ENCODE measurements at regions not wholly inside any gene's neighbourhood (a gene's known extent, or its start where the extent isn't known, plus 50 kb on each side); places are given as distances from the start of the nearest gene placed in this dataset.
"Not testable (repeated sequence)": the region's sequence is repeated elsewhere in the genome, so short reads cannot be mapped to it uniquely, and the experiment has no call there.

- intact Hi-C loops (cut with micrococcal nuclease): no loop called here
- no peak for ATAC-seq
- peaks cover 3% of the 10 kb centered on the region for H3K27me3 Mint-ChIP-seq
- no peak overlapping the region for H3K27ac Mint-ChIP-seq
- H3K4me3 Mint-ChIP-seq: no peak overlapping the region
- ChIA-PET CTCF (interaction anchor here (1.0 kb wide), 2 partner anchors 31 to 103 kb away, joined by 3 read pairs; no protein-coding TSS in a partner anchor), POLR2A (no interaction called here)
- no peak for DNase-seq
- H3K36me3 Mint-ChIP-seq (ENCODE audit: low read depth): peaks cover 2% of the 10 kb centered on the region
- TF ChIP-seq, protein P1, sequence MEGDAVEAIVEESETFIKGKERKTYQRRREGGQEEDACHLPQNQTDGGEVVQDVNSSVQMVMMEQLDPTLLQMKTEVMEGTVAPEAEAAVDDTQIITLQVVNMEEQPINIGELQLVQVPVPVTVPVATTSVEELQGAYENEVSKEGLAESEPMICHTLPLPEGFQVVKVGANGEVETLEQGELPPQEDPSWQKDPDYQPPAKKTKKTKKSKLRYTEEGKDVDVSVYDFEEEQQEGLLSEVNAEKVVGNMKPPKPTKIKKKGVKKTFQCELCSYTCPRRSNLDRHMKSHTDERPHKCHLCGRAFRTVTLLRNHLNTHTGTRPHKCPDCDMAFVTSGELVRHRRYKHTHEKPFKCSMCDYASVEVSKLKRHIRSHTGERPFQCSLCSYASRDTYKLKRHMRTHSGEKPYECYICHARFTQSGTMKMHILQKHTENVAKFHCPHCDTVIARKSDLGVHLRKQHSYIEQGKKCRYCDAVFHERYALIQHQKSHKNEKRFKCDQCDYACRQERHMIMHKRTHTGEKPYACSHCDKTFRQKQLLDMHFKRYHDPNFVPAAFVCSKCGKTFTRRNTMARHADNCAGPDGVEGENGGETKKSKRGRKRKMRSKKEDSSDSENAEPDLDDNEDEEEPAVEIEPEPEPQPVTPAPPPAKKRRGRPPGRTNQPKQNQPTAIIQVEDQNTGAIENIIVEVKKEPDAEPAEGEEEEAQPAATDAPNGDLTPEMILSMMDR (IDR thresholded peaks at IDR 0.05): no peak
- H3K9me3 Mint-ChIP-seq: peaks cover 15% of the 10 kb centered on the region
- peaks cover 4% of the 10 kb centered on the region for H3K4me1 Mint-ChIP-seq (ENCODE audit: low read depth)
Observed at GRCh38 chr4:3377557-3377956, 64.2 kb upstream of the HGFAC start.

DNA sequence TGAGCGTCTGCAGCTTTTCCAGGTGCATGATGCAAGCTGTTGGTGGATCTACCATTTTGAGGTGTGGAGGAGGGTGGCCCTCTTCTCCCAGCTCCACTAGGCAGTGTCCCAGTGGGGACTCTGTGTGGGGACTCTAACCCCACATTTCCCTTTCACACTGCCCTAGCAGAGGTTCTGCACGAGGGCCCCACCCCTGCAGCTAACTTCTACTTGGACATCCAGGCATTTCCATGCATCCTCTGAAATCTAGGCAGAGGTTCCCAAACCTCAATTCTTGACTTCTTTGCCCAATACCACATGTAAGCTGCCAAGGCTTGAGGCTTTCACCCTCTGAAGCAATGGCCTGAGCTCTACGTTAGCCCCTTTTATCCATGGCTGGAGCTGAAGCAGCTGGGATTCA is 61.4 kb upstream of the HGFAC start:
- H3K4me1 Mint-ChIP-seq (ENCODE audit: low read depth); H3K4me3 Mint-ChIP-seq; CTCF ChIA-PET; H3K27me3 Mint-ChIP-seq; H3K36me3 Mint-ChIP-seq (ENCODE audit: low read depth); intact Hi-C loops (cut with micrococcal nuclease); ATAC-seq; H3K27ac Mint-ChIP-seq; DNase-seq; POLR2A ChIA-PET: not testable (repeated sequence)
- peaks cover 15% of the 10 kb centered on the region for H3K9me3 Mint-ChIP-seq

DNA sequence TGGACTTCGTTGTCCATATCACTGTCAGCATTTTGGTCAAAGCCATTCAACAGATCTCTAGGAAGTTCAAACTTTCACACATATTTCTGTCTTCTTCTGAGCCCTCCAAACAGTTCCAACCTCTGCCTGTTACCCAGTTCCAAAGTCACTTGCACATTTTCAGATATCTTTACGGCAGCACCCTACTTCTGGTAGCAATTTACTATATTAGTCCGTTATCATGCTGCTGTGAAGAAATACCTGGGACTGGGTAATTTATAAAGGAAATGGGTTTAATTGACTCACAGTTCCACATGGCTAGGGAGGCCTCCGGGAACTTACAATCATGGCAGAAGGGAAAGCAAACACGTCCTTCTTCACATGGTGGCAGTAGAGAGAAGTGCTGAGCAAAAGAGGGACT is 60.6 kb upstream of the HGFAC start:
- H3K36me3 Mint-ChIP-seq (ENCODE audit: low read depth); DNase-seq; H3K4me3 Mint-ChIP-seq; POLR2A ChIA-PET; intact Hi-C loops (cut with micrococcal nuclease); H3K27ac Mint-ChIP-seq; H3K4me1 Mint-ChIP-seq (ENCODE audit: low read depth); ATAC-seq; CTCF ChIA-PET; H3K27me3 Mint-ChIP-seq: not testable (repeated sequence)
- peaks cover 15% of the 10 kb centered on the region for H3K9me3 Mint-ChIP-seq

DNA sequence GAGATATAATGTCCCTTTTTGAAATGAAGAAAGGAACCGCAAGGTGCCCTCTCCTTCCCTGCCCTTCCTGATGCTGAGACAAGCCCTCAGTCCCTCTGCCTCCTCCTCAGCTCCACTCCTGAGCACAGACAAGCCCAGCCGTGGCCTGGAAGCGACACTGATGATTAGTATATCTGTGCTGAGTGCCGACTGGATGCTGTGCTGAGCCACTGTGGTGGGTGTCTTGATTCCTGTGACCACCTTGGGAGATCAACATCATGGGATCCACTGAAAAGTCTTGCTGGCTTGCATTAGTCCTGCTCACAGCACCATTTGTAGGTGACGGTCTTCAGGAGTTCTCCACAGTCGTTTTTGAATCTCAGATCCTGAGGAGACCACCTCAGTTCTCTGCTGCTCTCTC is 59.5 kb upstream of the HGFAC start:
- Mint-ChIP-seq H3K4me3 (no peak overlapping the region), H3K36me3 (ENCODE audit: low read depth) (peaks cover 2% of the 10 kb centered on the region), H3K27me3 (no peaks in the 10 kb centered on the region), H3K9me3 (peaks cover 15% of the 10 kb centered on the region), H3K4me1 (ENCODE audit: low read depth) (no peaks in the 10 kb centered on the region), H3K27ac (no peak overlapping the region)
- no peak for DNase-seq
- CTCF ChIA-PET: no interaction called here
- intact Hi-C loops (cut with micrococcal nuclease): no loop called here
- TF ChIP-seq, protein P1 (IDR thresholded peaks at IDR 0.05): no peak
- no peak for ATAC-seq
- POLR2A ChIA-PET: interaction anchor here (0.6 kb wide), 1 partner anchor 12 kb away, joined by 4 read pairs; no protein-coding TSS in a partner anchor

DNA sequence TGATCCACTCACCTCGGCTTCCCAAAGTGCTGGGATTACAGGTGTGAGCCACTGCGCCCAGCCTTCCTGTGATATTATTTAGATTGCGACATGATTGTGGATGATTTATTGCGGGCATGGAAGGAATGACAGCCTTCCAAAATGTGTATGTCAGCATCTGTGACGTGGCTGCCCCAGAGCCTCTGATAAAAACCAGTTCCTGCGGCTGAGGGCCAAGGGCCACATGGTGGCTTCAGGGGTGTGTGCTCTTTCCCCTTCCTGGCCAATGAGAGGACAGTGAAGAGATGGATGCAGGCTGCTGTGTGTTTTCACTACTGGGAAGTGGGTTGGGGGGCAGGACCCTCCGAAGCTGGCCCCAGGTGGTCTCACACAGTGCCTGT is 57.4 kb upstream of the HGFAC start:
- no peak for DNase-seq

More for the DNA sequence above, 57.4 kb upstream of the HGFAC start:
- Mint-ChIP-seq H3K36me3 (ENCODE audit: low read depth) (peaks cover 2% of the 10 kb centered on the region), H3K27ac (no peak overlapping the region), H3K27me3 (peaks cover 3% of the 10 kb centered on the region), H3K4me3 (no peak overlapping the region), H3K9me3 (peaks cover 15% of the 10 kb centered on the region), H3K4me1 (ENCODE audit: low read depth) (peaks cover 2% of the 10 kb centered on the region)
- ChIA-PET POLR2A (no interaction called here), CTCF (no interaction called here)
- TF ChIP-seq, protein P1 (IDR thresholded peaks at IDR 0.05): no peak
- intact Hi-C loops (cut with micrococcal nuclease): no loop called here
- ATAC-seq: no peak
